Endothelial cell of umbilical vein (primary cell): ENCODE measurements at regions not wholly inside any gene's neighbourhood (a gene's known extent, or its start where the extent isn't known, plus 50 kb on each side); places are given as distances from the start of the nearest gene placed in this dataset.

Source experiments
- BruUV-seq: library from RNA; stranded (reverse); fragments of 400-500 nt; replicated peaks from 2 replicates; lab custom pipeline; 2021; lab: Mats Ljungman, UMichigan
- CTCF ChIA-PET: fragments of 300-600, 350-600 bp; sonication (Branson Sonifier 250); formaldehyde crosslinking; loops from one replicate; lab custom pipeline; 2021; ENCODE audit warnings: antibody characterized with exemption, inconsistent platforms; lab: Charles Lee
- POLR2A ChIA-PET: fragments of 300-600, 350-600 bp; sonication (Branson Sonifier 250); formaldehyde crosslinking; loops from one replicate; lab custom pipeline; 2021; ENCODE audit warnings: antibody characterized with exemption, inconsistent platforms; lab: Charles Lee
- DNase-seq: peaks from one replicate; pipeline ENCODE4 v3.0.0-alpha.2; 2011; ENCODE audit warnings: low read depth, low spot score
- FAIRE-seq: peaks from 2 replicates; lab custom pipeline; 2011; peaks lifted over from hg19 to GRCh38; lab: Jason Lieb, UNC
- H2AFZ ChIP-seq: 2 replicates; pipeline ENCODE4 v1.6.0; 2012; ENCODE audit warnings: low read depth, low read length, control low read depth, inconsistent platforms
- H3K27ac ChIP-seq: 2 replicates; pipeline ENCODE4 v1.5.1; 2011; ENCODE audit warnings: low read depth, mild to moderate bottlenecking, control low read depth, low read length, moderate library complexity; ENCODE audit not compliant: insufficient read depth
- H3K27me3 ChIP-seq, 2 experiments: 2 replicates each; pipeline versions ENCODE4 v1.6.0 to v1.6.1; 2011; ENCODE audit warnings: low read length in 2 of 2, mixed read lengths in 1 of 2; ENCODE audit not compliant: control insufficient read depth in 2 of 2, insufficient read depth in 2 of 2
- H3K36me3 ChIP-seq, 2 experiments: 2 replicates in 1 of 2; 3 replicates in 1 of 2; pipeline ENCODE4 v1.5.1; 2011; ENCODE audit warnings: low read length in 2 of 2, mild to moderate bottlenecking in 1 of 2, moderate library complexity in 1 of 2; ENCODE audit not compliant: control insufficient read depth in 2 of 2, insufficient read depth in 2 of 2; ENCODE audit errors: extremely low read depth in 1 of 2
- H3K4me1 ChIP-seq: 3 replicates; pipeline ENCODE4 v1.5.1; 2011; ENCODE audit warnings: mild to moderate bottlenecking, low read length; ENCODE audit not compliant: control insufficient read depth, insufficient read depth; ENCODE audit errors: extremely low read depth
- H3K4me2 ChIP-seq: 2 replicates; pipeline ENCODE4 v1.6.1; 2011; ENCODE audit warnings: low read length, control low read depth, mixed read lengths; ENCODE audit not compliant: insufficient read depth
- H3K4me3 ChIP-seq, 3 experiments: fragments of 200-600 bp in 1 of 3; sonication (generic), shearing (Covaris generic) in 1 of 3; replicated peaks in 1 of 3; 2 replicates each; pipeline ENCODE4 v1.5.1; 2011 to 2016; ENCODE audit warnings: control low read depth in 3 of 3, low read length in 3 of 3, mild to moderate bottlenecking in 2 of 3, inconsistent platforms in 1 of 3, low read depth in 1 of 3, moderate library complexity in 1 of 3; ENCODE audit not compliant: insufficient read depth in 1 of 3
- H3K79me2 ChIP-seq: 2 replicates; pipeline ENCODE4 v1.6.0; 2012; ENCODE audit warnings: low read length, inconsistent platforms; ENCODE audit not compliant: control insufficient read depth, insufficient read depth
- H3K9ac ChIP-seq: replicated peaks from 2 replicates; pipeline ENCODE3; 2011; ENCODE audit warnings: low read length, control low read depth; ENCODE audit not compliant: insufficient read depth; ENCODE audit errors: extremely low read depth
- H3K9me1 ChIP-seq: replicated peaks from 3 replicates; pipeline ENCODE4 v1.6.0; 2011; ENCODE audit warnings: mild to moderate bottlenecking, low read length; ENCODE audit not compliant: control insufficient read depth, insufficient read depth; ENCODE audit errors: extremely low read depth
- H3K9me3 ChIP-seq: replicated peaks from 2 replicates; pipeline ENCODE4 v1.5.1; 2012; ENCODE audit warnings: low read length, inconsistent platforms; ENCODE audit not compliant: control insufficient read depth, insufficient read depth
- H4K20me1 ChIP-seq: replicated peaks from 2 replicates; pipeline ENCODE3; 2011; ENCODE audit warnings: mild to moderate bottlenecking, low read length; ENCODE audit not compliant: control insufficient read depth, insufficient read depth; ENCODE audit errors: extremely low read depth
- CTCF ChIP-seq, 2 donors: IDR thresholded peaks; 1 replicate in 1 of 2; 2 replicates in 1 of 2; pipeline ENCODE4 v1.5.1; 2011; ENCODE audit warnings: low read length in 2 of 2, mild to moderate bottlenecking in 2 of 2, moderate library complexity in 2 of 2, control low read depth in 1 of 2, inconsistent platforms in 1 of 2, low read depth in 1 of 2; ENCODE audit not compliant: insufficient read depth in 1 of 2; ENCODE audit errors: extremely low read depth in 1 of 2
- EZH2 ChIP-seq: IDR thresholded peaks from 2 replicates; pipeline ENCODE4 v1.6.1; 2012; ENCODE audit warnings: borderline replicate concordance, low read depth, mild to moderate bottlenecking, moderate library complexity, low read length, inconsistent platforms; ENCODE audit not compliant: severe bottlenecking
- FOS ChIP-seq: IDR thresholded peaks from 2 replicates; pipeline ENCODE4 v1.6.1; 2011; ENCODE audit warnings: mild to moderate bottlenecking, low read length, moderate library complexity, borderline replicate concordance; ENCODE audit not compliant: insufficient read depth
- GATA2 ChIP-seq: IDR thresholded peaks from 2 replicates; pipeline ENCODE4 v1.7.0; 2011; ENCODE audit warnings: low read depth, mild to moderate bottlenecking, moderate library complexity, mixed read lengths, low read length; ENCODE audit not compliant: insufficient read length, insufficient read depth
- JUN ChIP-seq: IDR thresholded peaks from 2 replicates; pipeline ENCODE4 v1.6.1; 2011; ENCODE audit warnings: borderline replicate concordance, low read depth; ENCODE audit not compliant: insufficient read length, insufficient read depth
- MAX ChIP-seq: IDR thresholded peaks from 2 replicates; pipeline ENCODE4 v1.6.1; 2011; ENCODE audit not compliant: insufficient read depth, insufficient read length
- MYC ChIP-seq: IDR thresholded peaks from one replicate; pipeline ENCODE4 v1.6.1; 2011; ENCODE audit warnings: mild to moderate bottlenecking, low read depth, low read length
- POLR2A ChIP-seq: IDR thresholded peaks from 2 replicates; pipeline ENCODE4 v1.6.1; 2012; ENCODE audit warnings: low read depth, mild to moderate bottlenecking, control low read depth, low read length
- POLR2AphosphoS5 ChIP-seq: IDR thresholded peaks from 2 replicates; pipeline ENCODE4 v1.6.1; 2012; ENCODE audit warnings: low read depth, mild to moderate bottlenecking, control low read depth, low read length, moderate library complexity; ENCODE audit not compliant: insufficient read depth
- dilution Hi-C: fragments of 300-500 bp; cut with MboI; formaldehyde crosslinking; loops from one replicate; pipeline ENCODE4 v1.15.0; 2019; ENCODE audit warnings: low sequenced_read_pairs; ENCODE audit not compliant: extremely low pct_ligation_motif_present
- intact Hi-C: fragments of 100-400 bp; cut with micrococcal nuclease; formaldehyde crosslinking; loops from one replicate; pipeline ENCODE4 v1.10.0; 2022

GRCh38 chr15:69704229-69704628, 251.6 kb downstream of the RPLP1 start:
- Histone ChIP-seq H3K27me3 (peaks cover 0 to 2% of the 10 kb centered on the region in 2 experiments), H3K4me3 (no peak overlapping the region), H3K9me1 (no peaks in the 10 kb centered on the region), H3K9ac (no peak overlapping the region), H4K20me1 (no peaks in the 10 kb centered on the region), H3K27ac (no peak overlapping the region), H3K79me2 (no peaks in the 10 kb centered on the region), H3K9me3 (no peaks in the 10 kb centered on the region), H2AFZ (no peak overlapping the region), H3K4me1 (no peaks in the 10 kb centered on the region), H3K4me2 (no peak overlapping the region), H3K36me3 (no peaks in the 10 kb centered on the region)
- ChIA-PET CTCF (no interaction called here), POLR2A (no interaction called here)
- FAIRE-seq (no peak), DNase-seq (no peak)
- intact Hi-C loops, result no loop called here
- BruUV-seq, result no TSS peak
- dilution Hi-C loops, result no loop called here
- TF ChIP-seq CTCF (IDR thresholded peaks at IDR 0.05; ENCODE audit: extremely low read depth in 1 of 2, insufficient read depth in 1 of 2, low read depth in 1 of 2, low read length in 2 of 2) (no peak), POLR2AphosphoS5 (no peak), JUN (no peak), MYC (no peak), GATA2 (no peak), EZH2 (no peak), MAX (no peak), POLR2A (no peak), FOS (no peak)
